PC-3 (cell line): ENCODE measurements at regions not wholly inside any gene's neighbourhood (a gene's known extent, or its start where the extent isn't known, plus 50 kb on each side); places are given as distances from the start of the nearest gene placed in this dataset.

Source experiments
- CTCF ChIP-seq: fragments of 300-600 bp; sonication (generic); conservative IDR thresholded peaks from 2 replicates; pipeline ENCODE4 v1.5.1; 2017; ENCODE audit warnings: antibody characterized with exemption, low read depth, mild to moderate bottlenecking, low read length
- EZH2phosphoT487 ChIP-seq: fragments of 300-600 bp; sonication (generic); IDR thresholded peaks from 2 replicates; pipeline ENCODE4 v1.6.1; 2018; ENCODE audit warnings: mild to moderate bottlenecking, antibody characterized with exemption, low read length, borderline replicate concordance

- TF ChIP-seq CTCF = no peak
- TF ChIP-seq EZH2phosphoT487 = no peak
These were observed 548.5 kb downstream of the MTRR start for GRCh38 chr5:8417316-8418048.
